ENCODE measurements at regions not wholly inside any gene's neighbourhood (a gene's known extent, or its start where the extent isn't known, plus 50 kb on each side); places are given as distances from the start of the nearest gene placed in this dataset.
"Not testable (repeated sequence)": the region's sequence is repeated elsewhere in the genome, so short reads cannot be mapped to it uniquely, and the experiment has no call there.

DNA sequence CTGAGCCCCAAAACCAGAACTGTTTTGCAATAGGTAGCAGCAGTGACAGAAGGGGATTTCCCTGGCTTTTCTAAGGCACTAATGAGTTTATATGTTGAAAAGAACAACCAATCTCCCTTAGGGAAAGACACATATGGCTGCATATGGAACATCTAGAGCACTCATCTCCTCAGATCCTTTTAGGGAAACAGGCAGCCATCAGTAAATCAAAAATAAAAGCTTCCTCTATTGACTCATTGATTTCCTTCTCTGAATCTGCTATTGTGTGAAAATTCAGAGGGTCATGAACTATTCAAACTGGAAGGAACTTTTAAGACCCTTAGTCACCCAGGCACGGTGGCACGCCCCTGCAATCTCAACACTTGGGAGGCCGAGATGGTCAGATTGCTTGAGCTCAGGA lies 110.9 kb upstream of the NANOS1 start:
- DNase-seq = no peak

DNA sequence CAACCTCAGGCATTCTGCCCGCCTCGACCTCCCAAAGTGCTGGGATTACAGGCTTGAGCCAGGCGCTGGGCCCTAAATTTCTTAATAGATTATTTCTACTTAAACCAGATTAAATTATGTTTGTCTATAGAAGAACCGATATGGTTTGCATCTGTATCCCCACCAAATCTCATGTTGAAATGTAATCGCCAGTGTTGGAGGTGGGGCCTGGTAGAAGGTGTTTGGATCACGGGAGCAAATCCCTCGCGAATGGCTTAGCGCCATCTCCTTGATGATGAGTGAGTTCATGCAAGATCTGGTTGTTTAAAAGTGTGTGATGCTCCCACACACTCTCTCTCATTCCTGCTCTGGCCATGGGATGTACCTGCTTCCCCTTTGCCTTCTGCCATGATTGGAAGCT lies 109.3 kb upstream of the NANOS1 start:
- DNase-seq = no peak

DNA sequence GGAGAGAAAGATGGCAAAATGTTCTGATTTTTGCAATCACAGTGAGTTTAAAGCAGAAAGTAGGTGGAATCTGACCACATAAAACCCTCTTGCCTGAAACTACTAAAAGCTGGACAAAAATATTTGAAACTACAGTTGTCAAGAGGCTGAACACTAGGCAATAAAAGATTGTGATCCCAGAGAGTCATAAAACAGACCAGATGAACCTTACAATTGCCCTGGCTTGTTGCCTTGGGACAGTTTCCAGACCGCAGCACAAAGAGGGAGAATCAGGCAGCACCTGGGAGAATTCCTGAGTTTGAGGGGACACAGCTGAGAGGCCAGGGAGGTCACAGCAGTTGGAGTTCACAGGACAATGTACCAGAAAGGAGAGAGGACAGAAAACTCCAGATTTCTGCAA lies 107.3 kb upstream of the NANOS1 start:
- DNase-seq = no peak

DNA sequence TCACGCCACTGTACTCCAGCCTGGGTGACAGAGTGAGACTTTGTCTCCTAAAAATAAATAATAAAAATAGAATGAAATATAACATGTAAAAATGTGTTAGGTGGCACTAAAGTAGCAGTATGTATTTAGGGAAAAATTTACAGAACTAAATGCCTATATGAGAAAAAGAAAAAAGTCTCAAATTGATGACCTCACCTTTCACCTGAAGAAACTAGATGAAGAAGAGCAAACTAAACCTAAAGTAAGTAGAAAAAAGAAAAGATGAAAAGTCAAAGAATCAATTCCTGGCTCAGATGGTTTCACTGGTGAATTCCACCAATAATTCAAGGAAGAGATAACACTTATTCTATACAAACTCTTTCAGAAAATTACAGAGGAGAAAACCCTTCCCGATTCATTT lies 106.5 kb upstream of the NANOS1 start:
- no peak for DNase-seq

DNA sequence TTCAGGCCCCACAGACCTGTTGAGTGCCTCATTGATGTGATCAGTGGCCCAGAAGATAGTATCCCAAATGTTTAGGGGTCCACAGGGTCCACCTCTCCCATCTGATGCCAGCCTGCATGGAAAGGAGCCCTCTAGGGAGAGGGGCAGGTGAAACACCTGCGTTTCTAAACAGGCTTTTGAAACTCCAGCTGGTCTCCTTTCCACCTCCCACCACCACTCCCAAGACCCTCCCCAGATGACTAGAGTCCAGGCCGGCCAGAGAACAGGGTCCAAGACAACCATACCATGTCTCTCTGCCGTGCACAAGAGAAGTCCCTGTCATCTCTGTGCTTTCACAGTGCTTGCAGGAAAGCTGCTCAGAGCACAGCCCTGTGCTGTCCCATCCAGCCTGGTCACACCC lies 105.0 kb upstream of the NANOS1 start:
- no peak for DNase-seq

DNA sequence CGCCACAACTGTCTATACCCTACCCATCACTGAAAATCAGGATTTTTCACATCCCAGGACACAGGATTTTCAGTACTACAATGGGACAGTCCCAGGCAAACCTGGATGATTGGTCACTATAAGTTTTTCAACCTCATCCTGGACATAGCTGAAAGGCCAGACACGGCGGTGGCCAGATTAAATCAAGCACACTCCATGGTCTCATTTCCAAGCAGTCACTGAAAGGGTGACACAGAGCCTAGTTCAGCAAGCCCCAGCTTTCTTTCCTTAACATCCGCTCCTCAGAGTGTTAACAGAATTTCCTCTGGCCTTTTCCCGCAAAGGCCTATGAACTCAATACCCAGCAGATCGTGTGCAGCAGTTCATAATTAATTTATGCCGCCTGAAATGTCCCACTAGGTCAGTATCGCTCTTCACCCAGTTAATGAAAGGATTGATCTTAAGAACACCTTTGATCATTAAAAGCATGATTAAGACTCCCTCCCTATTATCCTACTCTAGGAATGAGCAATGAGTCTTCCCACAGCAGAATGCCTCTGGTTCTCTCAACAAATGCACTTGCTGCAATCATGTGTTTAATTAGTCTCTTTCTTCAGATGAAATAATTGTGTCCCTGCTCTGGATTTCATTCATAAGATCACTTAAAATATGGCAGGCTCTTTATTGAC lies 104.0 kb upstream of the NANOS1 start:
- DNase-seq = no peak

DNA sequence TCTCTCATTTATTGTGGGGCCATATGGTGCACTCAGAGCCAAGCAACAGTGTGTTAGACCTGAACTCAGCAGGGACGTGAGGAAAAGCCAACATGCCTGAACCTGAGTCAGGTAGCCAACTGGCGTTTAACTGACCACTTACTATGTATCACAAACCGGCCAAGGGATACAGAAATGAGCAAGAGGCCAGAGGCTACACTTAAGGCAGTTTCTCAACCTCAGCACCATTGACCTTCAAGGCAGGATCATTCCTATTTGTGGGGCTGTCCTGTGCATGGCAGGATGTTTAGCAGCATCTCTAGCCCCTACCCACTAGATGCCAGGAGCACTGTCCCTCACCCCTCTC lies 103.5 kb upstream of the NANOS1 start:
- no peak for DNase-seq

DNA sequence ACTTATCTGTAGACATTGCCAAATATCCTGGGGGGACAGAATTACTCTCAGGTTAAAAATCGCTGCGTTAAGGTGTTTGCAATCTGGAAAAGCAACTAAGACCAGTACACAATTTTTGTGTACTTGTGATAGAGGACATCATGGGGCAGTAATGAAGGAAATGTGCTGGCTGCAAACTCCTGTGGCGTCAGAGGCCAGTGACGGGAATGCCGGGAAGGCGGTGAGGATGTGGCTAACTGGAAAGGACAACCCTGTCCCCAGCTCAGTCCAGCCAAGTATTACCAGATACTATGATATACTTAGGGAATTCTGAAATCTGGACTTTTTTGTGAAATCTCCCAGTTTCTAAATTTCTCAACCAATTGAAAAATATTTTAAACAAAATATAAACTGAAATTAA lies 103.1 kb upstream of the NANOS1 start:
- DNase-seq = no peak

DNA sequence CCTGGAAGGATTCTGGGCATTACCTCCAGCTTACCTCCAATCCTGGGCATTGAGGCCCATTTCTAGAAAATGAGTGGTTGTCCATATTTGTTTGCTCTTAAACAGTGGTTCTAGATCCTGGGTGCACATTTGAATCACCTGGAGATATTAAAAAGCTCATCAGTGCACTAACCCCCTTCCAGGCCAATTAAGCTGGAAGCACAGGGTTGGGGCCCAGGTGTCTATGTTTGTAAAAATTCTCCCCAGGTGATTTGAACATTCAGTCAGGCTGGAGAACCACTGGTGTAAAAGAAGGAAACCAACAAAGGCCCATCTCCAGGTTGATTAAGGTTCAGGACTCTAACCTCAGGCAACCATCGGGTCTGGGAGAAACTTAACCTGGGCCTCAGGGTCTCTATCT lies 102.6 kb upstream of the NANOS1 start:
- no peak for DNase-seq

DNA sequence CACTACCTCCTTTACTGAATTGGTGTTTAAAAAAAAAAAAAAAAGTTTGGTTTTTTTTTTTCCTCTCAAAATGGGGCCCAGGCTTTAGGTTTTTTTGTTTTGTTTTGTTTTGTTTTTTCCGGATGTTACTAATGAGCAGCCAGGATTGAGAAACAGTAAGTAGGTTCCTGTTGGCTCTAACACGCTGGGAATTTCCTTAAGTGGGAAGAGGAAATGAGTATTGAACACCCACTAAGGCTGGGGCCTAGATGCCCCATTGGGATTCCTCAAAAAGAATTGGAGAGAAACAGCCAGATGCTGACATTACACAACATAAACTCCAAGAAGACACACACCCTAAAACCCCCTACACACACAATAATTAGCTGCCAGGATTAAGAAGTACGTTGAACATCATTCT lies 102.2 kb upstream of the NANOS1 start:
- no peak for DNase-seq

DNA sequence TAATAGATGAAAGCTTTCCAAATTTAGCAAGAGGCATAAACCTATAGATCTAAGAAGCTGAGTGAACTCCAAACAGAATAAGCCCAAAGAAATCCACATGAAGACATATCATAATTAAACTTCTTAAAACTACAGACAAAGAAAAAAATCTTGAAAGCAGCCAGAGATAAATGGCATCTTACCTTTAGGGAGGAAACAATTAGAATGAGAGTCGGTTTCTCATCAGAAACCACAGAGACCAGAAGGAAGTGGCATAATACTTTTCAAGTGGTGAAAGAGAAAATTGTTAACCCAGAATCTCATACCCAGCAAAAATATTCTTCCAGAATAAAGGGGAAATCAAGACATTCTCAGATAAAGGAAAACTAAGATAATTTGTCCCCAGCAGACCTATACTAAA lies 98.9 kb upstream of the NANOS1 start:
- no peak for DNase-seq

DNA sequence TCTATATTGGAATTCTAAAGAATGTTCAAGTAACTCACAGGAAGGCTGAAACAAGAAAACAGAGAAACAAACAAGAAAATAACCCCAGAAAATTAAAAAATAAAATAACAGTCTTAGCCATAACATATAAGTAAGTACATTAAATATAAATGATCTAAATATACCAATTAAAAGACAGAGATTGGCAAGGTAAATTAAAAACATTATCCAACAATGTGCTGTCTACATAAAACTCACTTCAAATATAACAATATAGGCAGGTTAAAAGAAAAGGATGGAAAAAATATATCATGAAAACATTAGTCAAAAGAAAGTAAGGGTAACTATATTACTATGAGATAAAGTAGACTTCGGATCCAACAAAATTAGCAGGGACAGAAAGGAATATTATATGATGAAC lies 98.1 kb upstream of the NANOS1 start:
- no peak for DNase-seq

DNA sequence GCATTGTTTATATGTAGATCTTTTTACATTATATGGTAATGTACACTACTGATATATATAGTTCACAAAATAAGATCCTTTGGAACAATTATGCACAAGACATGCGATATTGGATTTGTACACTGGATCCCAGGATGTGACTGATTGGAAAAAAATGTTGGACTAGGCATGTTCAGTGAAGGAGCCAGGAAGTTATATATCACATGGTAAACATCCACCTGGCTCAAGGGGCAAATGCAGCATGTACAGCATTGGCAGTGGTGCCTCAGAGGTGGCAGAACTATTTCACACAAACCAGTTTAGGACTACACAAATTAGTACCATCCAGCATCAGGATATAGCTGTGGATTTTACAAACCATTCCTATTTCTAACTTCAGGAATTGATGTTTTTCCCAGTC lies 97.4 kb upstream of the NANOS1 start:
- DNase-seq = not testable (repeated sequence)

DNA sequence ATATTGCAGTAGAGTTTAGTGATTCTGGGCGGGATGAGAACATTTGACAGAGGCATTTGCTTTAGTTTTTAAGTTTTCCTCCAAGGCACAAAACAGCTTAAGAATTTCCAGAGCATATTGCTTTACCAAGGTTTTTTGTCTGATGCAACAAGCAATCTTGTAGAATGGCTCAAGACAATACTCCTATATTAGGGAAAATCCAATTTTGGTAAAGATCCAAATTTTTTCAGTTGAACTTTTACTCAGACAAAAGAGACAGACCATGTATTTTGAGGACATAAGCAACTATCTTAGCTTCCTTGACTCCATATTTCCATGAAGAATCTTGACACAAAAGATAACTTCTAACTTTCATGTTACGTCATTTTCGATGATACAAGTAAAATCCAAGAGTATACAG lies 92.3 kb upstream of the NANOS1 start:
- DNase-seq = no peak

DNA sequence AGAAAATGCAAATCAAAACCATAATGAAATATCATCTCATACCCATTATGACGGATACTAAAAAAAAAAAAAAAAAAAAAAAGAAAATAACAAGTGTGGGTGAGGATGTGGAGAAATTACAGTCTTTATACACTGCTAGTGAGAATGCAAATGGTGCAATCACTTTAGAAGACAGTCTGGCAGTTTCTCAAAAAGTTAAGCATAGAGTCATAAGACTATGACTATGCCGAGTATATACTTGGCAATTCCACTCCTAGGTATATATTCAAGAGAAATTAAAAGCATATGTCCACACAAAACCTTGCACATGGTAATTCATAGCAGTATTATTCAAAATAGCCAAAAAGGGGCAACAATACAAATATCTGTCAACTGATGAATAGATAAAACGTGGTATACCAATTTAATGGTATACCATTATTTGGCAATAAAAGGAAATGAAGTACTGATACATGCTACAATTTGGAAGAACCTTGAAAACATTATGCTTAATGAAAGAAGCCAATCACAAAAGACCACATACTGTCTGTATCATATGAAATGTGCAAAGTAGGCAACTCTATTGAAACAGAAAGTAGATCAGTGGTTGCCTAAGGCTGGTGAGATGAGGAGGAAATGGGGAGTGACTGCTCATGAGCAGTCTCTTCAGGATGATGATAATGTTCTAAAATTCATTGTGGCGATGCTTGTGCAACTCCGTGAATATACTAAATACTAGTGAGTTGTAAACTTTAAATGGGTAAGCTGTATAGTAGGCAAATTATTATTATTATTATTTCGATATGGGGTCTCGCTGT lies 90.1 kb upstream of the NANOS1 start:
- DNase-seq = peak in 1 of 5 donors; percentile 9

DNA sequence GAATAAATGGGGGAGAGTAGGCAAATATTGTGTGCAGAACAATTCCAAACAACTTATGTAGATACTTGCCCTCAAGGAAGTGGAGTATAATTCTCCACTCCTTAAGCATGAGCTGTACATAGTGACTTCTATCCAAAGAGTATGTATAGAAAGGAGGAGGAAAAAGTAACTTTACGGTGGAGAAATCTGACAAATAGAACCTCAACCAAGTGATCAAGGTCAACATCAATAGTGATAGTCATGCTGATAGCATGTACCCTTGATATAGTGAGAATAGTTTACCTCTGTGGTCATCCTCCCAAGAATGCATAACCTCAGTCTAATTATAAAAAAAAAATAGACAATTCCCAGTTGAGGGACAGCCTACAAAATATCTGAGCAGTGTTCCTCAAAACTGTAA lies 89.1 kb upstream of the NANOS1 start:
- no peak for DNase-seq

DNA sequence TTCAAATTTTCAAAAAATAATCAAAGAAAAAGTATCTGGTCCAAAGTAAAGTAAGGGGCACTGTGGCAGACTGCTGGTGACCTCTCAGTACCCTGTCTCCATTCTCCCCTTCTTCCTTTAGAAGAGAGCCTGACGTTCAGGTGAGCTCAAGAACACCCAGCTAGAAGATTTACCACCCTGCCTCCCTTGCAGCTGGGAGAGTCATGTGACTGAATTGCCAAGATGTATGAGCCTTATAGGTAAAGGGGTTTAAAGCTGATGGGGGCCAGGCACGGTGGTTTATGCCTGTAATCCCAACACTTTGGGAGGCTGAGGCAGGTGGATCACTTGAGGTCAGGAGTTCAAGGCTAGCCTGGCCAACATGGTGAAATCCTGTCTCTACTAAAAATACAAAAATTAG lies 86.3 kb upstream of the NANOS1 start:
- no peak for DNase-seq

DNA sequence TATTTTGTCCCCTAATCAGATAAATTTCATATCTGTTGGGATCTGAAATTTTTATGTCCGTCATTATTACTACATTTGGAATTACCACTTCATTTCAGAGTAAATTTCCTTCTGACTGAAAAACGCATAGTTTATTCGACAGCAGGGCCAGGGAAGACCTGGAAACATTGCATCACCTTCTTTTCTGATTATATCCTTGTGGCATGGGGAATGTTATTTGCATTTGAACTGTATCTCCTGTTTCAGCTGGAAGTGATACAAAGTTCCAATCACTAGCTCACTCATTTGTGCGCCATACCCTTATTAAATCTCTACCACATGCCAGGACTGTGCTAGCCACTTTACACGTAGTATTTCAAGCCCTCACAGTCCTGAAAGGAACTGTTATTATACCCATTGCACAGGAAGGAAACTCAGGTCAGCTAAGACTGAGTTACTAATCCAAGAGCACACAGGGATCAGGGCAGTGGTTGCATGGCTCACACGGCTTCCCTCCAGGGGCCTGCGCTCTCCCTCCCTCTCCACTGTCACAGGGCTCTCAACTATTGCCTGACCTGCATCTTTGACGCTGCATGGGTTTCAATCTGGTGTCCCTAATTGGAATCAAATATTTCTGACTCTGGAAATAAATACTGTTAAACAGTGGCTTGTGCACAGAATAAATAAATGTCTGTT lies 84.4 kb upstream of the NANOS1 start:
- DNase-seq = no peak

DNA sequence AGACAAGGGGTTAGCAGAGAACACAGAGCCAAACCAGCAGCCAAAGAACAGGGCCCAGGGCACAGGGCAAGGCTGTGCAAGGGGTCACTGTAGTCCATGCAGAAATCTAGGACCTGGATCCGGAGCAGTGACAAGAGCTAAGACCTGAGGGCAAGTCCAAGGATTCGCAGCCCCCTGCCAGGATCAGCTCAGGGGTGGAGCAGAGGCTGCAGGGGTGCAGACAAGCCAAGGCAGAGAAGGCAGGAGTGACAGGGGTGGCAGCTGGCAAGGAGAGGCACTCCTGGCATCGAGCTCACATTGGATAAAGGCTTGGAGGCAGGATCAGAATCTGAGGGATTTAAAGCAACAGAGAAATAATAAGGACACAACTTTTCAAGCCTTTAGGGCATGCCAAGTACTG lies 80.7 kb upstream of the NANOS1 start:
- DNase-seq = no peak

DNA sequence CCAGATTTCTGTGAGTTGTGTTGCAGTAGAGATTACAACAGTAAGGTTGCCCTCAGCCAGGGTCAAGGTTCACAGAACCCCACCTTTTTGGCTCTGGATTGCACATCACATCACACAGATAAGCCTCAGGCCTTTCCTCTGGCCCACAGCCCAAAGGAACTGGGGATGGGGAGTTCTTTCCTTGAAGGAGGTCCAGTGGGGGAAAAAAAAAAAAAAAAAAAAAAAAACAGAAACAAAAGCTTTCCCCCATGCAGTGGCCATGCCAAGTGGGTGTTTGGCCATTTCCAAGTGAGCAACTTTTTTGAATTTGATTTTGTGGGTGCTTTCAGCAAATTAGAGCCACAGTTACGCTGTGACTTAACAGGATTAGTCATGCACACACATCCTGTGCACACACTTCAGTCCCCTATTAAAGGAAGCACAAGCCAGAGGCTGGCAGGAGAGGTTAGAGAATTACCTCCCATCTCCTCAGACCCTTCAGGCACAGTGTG lies 79.3 kb upstream of the NANOS1 start:
- peak in 1 of 5 donors; percentile 18 for DNase-seq

DNA sequence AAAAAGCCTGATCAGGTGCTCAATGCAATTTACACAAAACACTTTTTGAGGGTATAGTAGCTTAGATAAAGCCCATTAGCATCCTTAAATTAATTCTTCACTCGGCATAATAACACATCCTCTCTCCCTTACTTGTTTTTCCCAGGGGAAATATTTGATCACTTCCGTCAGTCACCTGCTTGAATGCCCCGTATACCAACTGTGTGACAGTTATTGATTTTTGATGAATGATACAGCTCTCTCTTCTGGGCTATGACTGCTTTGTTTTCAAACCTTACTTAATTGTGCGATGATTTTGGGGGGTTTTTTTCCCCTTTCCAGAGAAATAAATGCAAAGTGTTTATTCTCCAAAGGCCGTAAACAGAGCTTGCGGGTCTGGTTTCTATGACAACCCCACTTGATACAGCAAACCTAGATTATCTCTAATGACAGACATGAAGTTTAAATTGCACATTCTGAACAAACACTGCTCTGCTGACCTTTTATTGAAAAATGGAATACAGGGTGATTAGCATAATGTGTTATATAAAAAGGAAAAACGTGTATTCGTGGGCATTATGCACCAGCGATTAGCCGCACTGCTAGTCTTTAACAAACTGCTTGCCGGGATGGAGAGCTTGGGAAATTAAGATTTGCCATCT lies 78.4 kb upstream of the NANOS1 start:
- no peak for DNase-seq

DNA sequence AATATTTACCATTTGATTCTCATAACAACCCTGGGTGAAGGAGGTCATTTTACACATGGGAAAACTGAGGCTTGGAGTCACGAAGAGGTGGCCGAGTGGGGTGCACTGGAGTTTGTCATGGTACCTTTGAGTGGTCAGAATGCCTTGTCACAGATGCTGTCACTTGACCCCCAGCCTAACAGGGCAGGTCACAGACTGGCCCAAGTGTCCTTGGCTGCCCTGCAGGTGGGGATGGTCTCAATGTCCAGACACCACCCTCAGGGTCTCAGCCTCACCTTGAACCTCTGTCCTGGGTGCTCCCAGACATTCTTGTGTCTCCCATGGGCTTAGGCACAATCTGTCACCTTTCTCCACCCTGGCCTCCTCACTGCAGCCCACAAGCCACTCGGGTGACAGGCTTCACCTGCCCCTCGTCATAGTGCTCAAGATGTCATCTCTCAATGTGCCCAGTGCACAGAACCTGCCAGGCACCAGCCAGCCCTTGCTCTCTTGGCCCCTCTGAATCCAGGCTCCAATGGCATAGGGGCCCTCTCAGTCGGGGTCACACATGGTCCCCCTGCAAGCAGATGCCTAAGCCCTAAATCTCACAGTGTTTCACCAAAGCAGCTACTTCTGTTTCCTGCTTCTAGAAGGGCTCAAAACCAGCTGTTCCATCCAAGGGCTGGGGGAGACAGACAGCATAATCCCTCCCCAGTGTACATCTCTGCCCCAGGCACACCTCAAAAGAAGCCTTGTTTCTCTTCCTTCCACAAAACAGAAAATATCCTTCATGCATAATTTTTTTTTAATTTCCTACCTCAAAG lies 76.8 kb upstream of the NANOS1 start:
- DNase-seq = no peak
